HS-5 (cell line): ENCODE measurements at regions not wholly inside any gene's neighbourhood (a gene's known extent, or its start where the extent isn't known, plus 50 kb on each side); places are given as distances from the start of the nearest gene placed in this dataset.
"Not testable (repeated sequence)": the region's sequence is repeated elsewhere in the genome, so short reads cannot be mapped to it uniquely, and the experiment has no call there.

Source experiments
- DNase-seq: peaks from one replicate; pipeline ENCODE4 v3.0.0-alpha.2; 2012; ENCODE audit warnings: low read depth

GRCh38 chr12:66775871-66776270 is 97.0 kb upstream of the GRIP1 start:
- no peak for DNase-seq

- no peak for DNase-seq
Measured at GRCh38 chr12:66776974-66777373, 98.1 kb upstream of the GRIP1 start.

- no peak for DNase-seq
Measured at GRCh38 chr12:66779466-66779865, 100.6 kb upstream of the GRIP1 start.

GRCh38 chr12:66786531-66787308 is 107.8 kb upstream of the GRIP1 start:
- no peak for DNase-seq

GRCh38 chr12:66799551-66799950 is 120.7 kb upstream of the GRIP1 start:
- DNase-seq, result no peak

- no peak for DNase-seq
Measured at GRCh38 chr12:66800046-66800445, 121.2 kb upstream of the GRIP1 start.

GRCh38 chr12:66803930-66804329 is 125.1 kb upstream of the GRIP1 start:
- DNase-seq, result no peak

GRCh38 chr12:66804563-66804974 is 125.7 kb upstream of the GRIP1 start:
- DNase-seq, result no peak

GRCh38 chr12:66808606-66809005 is 129.7 kb upstream of the GRIP1 start:
- no peak for DNase-seq

- DNase-seq, result no peak
Measured at GRCh38 chr12:66813137-66813892, 134.4 kb upstream of the GRIP1 start.

GRCh38 chr12:66819587-66819986 is 140.7 kb upstream of the GRIP1 start:
- DNase-seq, result no peak

GRCh38 chr12:66822961-66823360 is 144.1 kb upstream of the GRIP1 start:
- no peak for DNase-seq

- no peak for DNase-seq
Measured at GRCh38 chr12:66823857-66824570, 145.1 kb upstream of the GRIP1 start.

GRCh38 chr12:66825921-66826320 is 147.0 kb upstream of the GRIP1 start:
- not testable (repeated sequence) for DNase-seq

- DNase-seq, result no peak
Measured at GRCh38 chr12:66829660-66830325, 150.9 kb upstream of the GRIP1 start.

GRCh38 chr12:66831495-66831894 is 152.6 kb upstream of the GRIP1 start:
- no peak for DNase-seq

GRCh38 chr12:66832997-66833396 is 154.1 kb upstream of the GRIP1 start:
- no peak for DNase-seq

GRCh38 chr12:66836623-66837310 is 157.9 kb upstream of the GRIP1 start:
- DNase-seq, result no peak

GRCh38 chr12:66837311-66837627 is 158.4 kb upstream of the GRIP1 start:
- DNase-seq, result no peak

GRCh38 chr12:66838366-66838765 is 159.5 kb upstream of the GRIP1 start:
- DNase-seq, result no peak

GRCh38 chr12:66848967-66849366 is 170.1 kb upstream of the GRIP1 start:
- DNase-seq, result no peak

- DNase-seq, result no peak
Measured at GRCh38 chr12:66851134-66851533, 172.3 kb upstream of the GRIP1 start.
